Sigmoid colon (tissue), 3 donors: ENCODE measurements at regions not wholly inside any gene's neighbourhood (a gene's known extent, or its start where the extent isn't known, plus 50 kb on each side); places are given as distances from the start of the nearest gene placed in this dataset.

Source experiments
- POLR2A ChIP-seq, 2 donors: fragments of 450-650 bp; IDR thresholded peaks; one replicate each; pipeline ENCODE4 v1.6.1; 2016; ENCODE audit warnings: antibody characterized with exemption in 2 of 2, mild to moderate bottlenecking in 2 of 2, moderate library complexity in 2 of 2
- TF ChIP-seq, protein P1 (sequence below), 4 experiments: fragments of 450-650 bp in 3 of 4; fragments of 200-600 bp in 1 of 4; IDR thresholded peaks; one replicate each; pipeline ENCODE4 v1.5.1; 2016 to 2019; ENCODE audit warnings: antibody characterized with exemption in 4 of 4, mild to moderate bottlenecking in 3 of 4, moderate library complexity in 2 of 4

DNA sequence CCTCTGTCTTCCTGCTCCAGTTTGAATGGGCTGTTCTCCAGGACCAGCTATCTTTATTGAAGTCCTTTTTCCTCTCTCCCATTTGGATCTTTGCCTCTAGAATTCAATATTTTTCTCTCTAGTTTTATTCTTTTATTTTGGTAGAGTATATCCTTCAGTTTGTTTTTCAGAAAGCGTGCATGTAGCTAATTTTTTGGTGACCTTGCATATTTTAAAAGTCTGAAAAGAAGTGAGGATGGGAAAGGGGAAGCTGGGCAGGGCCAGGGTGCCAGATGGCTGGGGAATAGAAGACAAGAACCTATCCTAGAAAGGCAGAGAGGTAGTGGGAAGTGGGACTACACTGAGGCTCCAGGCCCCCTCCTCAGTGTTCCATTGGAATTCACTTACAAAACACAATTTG is 95.0 kb upstream of the ZBED5 start:
- TF ChIP-seq, protein P1, sequence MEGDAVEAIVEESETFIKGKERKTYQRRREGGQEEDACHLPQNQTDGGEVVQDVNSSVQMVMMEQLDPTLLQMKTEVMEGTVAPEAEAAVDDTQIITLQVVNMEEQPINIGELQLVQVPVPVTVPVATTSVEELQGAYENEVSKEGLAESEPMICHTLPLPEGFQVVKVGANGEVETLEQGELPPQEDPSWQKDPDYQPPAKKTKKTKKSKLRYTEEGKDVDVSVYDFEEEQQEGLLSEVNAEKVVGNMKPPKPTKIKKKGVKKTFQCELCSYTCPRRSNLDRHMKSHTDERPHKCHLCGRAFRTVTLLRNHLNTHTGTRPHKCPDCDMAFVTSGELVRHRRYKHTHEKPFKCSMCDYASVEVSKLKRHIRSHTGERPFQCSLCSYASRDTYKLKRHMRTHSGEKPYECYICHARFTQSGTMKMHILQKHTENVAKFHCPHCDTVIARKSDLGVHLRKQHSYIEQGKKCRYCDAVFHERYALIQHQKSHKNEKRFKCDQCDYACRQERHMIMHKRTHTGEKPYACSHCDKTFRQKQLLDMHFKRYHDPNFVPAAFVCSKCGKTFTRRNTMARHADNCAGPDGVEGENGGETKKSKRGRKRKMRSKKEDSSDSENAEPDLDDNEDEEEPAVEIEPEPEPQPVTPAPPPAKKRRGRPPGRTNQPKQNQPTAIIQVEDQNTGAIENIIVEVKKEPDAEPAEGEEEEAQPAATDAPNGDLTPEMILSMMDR (IDR thresholded peaks at IDR 0.05) = no peak
- TF ChIP-seq POLR2A (IDR thresholded peaks at IDR 0.05) = no peak
